Kidney (tissue), 13 donors: ENCODE measurements at regions not wholly inside any gene's neighbourhood (a gene's known extent, or its start where the extent isn't known, plus 50 kb on each side); places are given as distances from the start of the nearest gene placed in this dataset.

Experiments
- DNase-seq, 5 donors: peaks; one replicate each; pipeline ENCODE4 v3.0.0-alpha.2; 2013 to 2020
- FAIRE-seq: peaks from 2 replicates; lab custom pipeline; 2012; peaks lifted over from hg19 to GRCh38; lab: Jason Lieb, UNC
- H3K27ac ChIP-seq, 2 donors: one replicate each; pipeline ENCODE4 v1.7.0; 2013; ENCODE audit warnings: low read depth in 2 of 2, low read length in 2 of 2, inconsistent platforms in 1 of 2
- H3K27me3 ChIP-seq: one replicate; pipeline ENCODE4 v1.7.1; 2013; ENCODE audit warnings: low read length, inconsistent platforms; ENCODE audit not compliant: control insufficient read depth, insufficient read depth
- H3K36me3 ChIP-seq, 3 donors: one replicate each; pipeline versions ENCODE4 v1.7.0 to v1.7.1; 2013; ENCODE audit warnings: low read length in 3 of 3, control low read depth in 1 of 3, inconsistent platforms in 1 of 3; ENCODE audit not compliant: insufficient read depth in 3 of 3, control insufficient read depth in 2 of 3
- H3K4me1 ChIP-seq, 3 donors: one replicate each; pipeline versions ENCODE4 v1.7.0 to v1.7.1; 2013; ENCODE audit warnings: low read length in 3 of 3, inconsistent platforms in 1 of 3, low read depth in 1 of 3; ENCODE audit not compliant: control insufficient read depth in 2 of 3, insufficient read depth in 2 of 3
- H3K4me3 ChIP-seq, 3 donors: one replicate each; pipeline versions ENCODE4 v1.7.0 to v1.8.1; 2013; ENCODE audit warnings: low read length in 3 of 3, control low read depth in 1 of 3, inconsistent platforms in 1 of 3
- H3K9ac ChIP-seq, 3 donors: one replicate each; pipeline versions ENCODE4 v1.7.0 to v1.7.1; 2013; ENCODE audit warnings: low read length in 3 of 3, control low read depth in 1 of 3, inconsistent platforms in 1 of 3
- H3K9me3 ChIP-seq, 3 donors: one replicate each; pipeline versions ENCODE4 v1.7.0 to v1.7.1; 2013; ENCODE audit warnings: low read length in 3 of 3, control low read depth in 1 of 3, inconsistent platforms in 1 of 3; ENCODE audit not compliant: control insufficient read depth in 2 of 3, insufficient read depth in 1 of 3
- CTCF ChIP-seq: IDR thresholded peaks from 3 replicates; pipeline ENCODE4 v1.5.1; 2012; ENCODE audit warnings: mild to moderate bottlenecking, moderate library complexity, borderline replicate concordance; ENCODE audit not compliant: insufficient read depth; ENCODE audit errors: extremely low read depth
- intact Hi-C: fragments of 100-400 bp; cut with DNase I; formaldehyde crosslinking; loops from one replicate; pipeline ENCODE4 v1.11.1; 2022
- donor health status: control.
- donor health status: control.
- donor health status: control.
- donor health status: control.
- donor health status: control.
- donor health status: DM: yes; HTN: yes; CAD: no.
- donor health status: Normal renal cell carcinoma (clear cell type).

GRCh38 chr6:113178349-113178748 is 678.8 kb upstream of the MARCKS start:
- intact Hi-C loops, result no loop called here
- Histone ChIP-seq H3K9me3 (no peaks in the 10 kb centered on the region), H3K27ac (no peak overlapping the region), H3K27me3 (no peaks in the 10 kb centered on the region), H3K4me1 (no peaks in the 10 kb centered on the region), H3K9ac (no peak overlapping the region), H3K4me3 (no peak overlapping the region), H3K36me3 (no peaks in the 10 kb centered on the region)
- no peak for TF ChIP-seq CTCF
- FAIRE-seq, result no peak
- DNase-seq, result no peak

GRCh38 chr6:113181164-113181563 is 676.0 kb upstream of the MARCKS start:
- Histone ChIP-seq H3K36me3 (no peaks in the 10 kb centered on the region), H3K9me3 (no peaks in the 10 kb centered on the region), H3K27me3 (no peaks in the 10 kb centered on the region), H3K9ac (no peak overlapping the region), H3K27ac (no peak overlapping the region), H3K4me3 (no peak overlapping the region), H3K4me1 (no peaks in the 10 kb centered on the region)
- intact Hi-C loops, result no loop called here
- no peak for TF ChIP-seq CTCF
- no peak for DNase-seq
- FAIRE-seq, result no peak

- no peak for TF ChIP-seq CTCF
Observed at GRCh38 chr6:113182370-113183141, 674.6 kb upstream of the MARCKS start.

GRCh38 chr6:113184291-113184690 is 672.9 kb upstream of the MARCKS start:
- DNase-seq, result no peak
- intact Hi-C loops, result no loop called here
- FAIRE-seq, result no peak
- Histone ChIP-seq H3K4me1 (no peaks in the 10 kb centered on the region), H3K27ac (no peak overlapping the region), H3K4me3 (no peak overlapping the region), H3K27me3 (no peaks in the 10 kb centered on the region), H3K9me3 (no peaks in the 10 kb centered on the region), H3K36me3 (no peaks in the 10 kb centered on the region), H3K9ac (no peak overlapping the region)
- TF ChIP-seq CTCF, result no peak

More at GRCh38 chr6:113182370-113183141, 674.6 kb upstream of the MARCKS start:
- FAIRE-seq, result no peak
- Histone ChIP-seq H3K4me3 (no peak overlapping the region), H3K27me3 (no peaks in the 10 kb centered on the region), H3K27ac (no peak overlapping the region), H3K9me3 (no peaks in the 10 kb centered on the region), H3K36me3 (no peaks in the 10 kb centered on the region), H3K9ac (no peak overlapping the region), H3K4me1 (no peaks in the 10 kb centered on the region)
- intact Hi-C loops, result no loop called here
- DNase-seq, result no peak
